WERI-Rb-1 (cell line): ENCODE measurements at regions not wholly inside any gene's neighbourhood (a gene's known extent, or its start where the extent isn't known, plus 50 kb on each side); places are given as distances from the start of the nearest gene placed in this dataset.

Experiments used
- DNase-seq: peaks from one replicate; pipeline ENCODE4 v3.0.0-alpha.2; 2020
- H3K27ac ChIP-seq: fragments of 250-450 bp; sonication (Bioruptor Pico); 2 replicates; pipeline ENCODE4 v1.5.1; 2020; ENCODE audit warnings: mild to moderate bottlenecking, moderate library complexity
- H3K27me3 ChIP-seq: fragments of 250-450 bp; sonication (Bioruptor Pico); 2 replicates; pipeline ENCODE4 v1.5.1; 2021; ENCODE audit warnings: mild to moderate bottlenecking, low read depth, moderate library complexity; ENCODE audit not compliant: insufficient read depth, severe bottlenecking
- H3K36me3 ChIP-seq: fragments of 250-450 bp; sonication (Bioruptor Pico); 2 replicates; pipeline ENCODE4 v1.5.1; 2020; ENCODE audit warnings: mild to moderate bottlenecking, moderate library complexity
- H3K4me3 ChIP-seq: 2 replicates; pipeline ENCODE4 v1.5.1; 2011; ENCODE audit warnings: low read depth, mild to moderate bottlenecking, control low read depth, low read length
- H3K9me3 ChIP-seq: fragments of 250-450 bp; sonication (Bioruptor Pico); 2 replicates; pipeline ENCODE4 v1.5.1; 2021; ENCODE audit warnings: mild to moderate bottlenecking, moderate library complexity; ENCODE audit not compliant: severe bottlenecking
- CTCF ChIP-seq: IDR thresholded peaks from 2 replicates; pipeline ENCODE4 v1.5.1; 2011; ENCODE audit warnings: low read depth, mild to moderate bottlenecking, control low read depth, inconsistent platforms, low read length

GRCh38 chr4:154998284-154998683 is 210.2 kb upstream of the NPY2R start:
- Histone ChIP-seq H3K27me3 (no peaks in the 10 kb centered on the region), H3K27ac (no peak overlapping the region), H3K36me3 (no peaks in the 10 kb centered on the region), H3K4me3 (no peak overlapping the region), H3K9me3 (no peaks in the 10 kb centered on the region)
- TF ChIP-seq CTCF: no peak
- no peak for DNase-seq

- H3K27me3 ChIP-seq: no peaks in the 10 kb centered on the region
- no peaks in the 10 kb centered on the region for H3K9me3 ChIP-seq
- TF ChIP-seq CTCF: no peak
- no peaks in the 10 kb centered on the region for H3K36me3 ChIP-seq
- H3K4me3 ChIP-seq: no peak overlapping the region
- no peak for DNase-seq
- H3K27ac ChIP-seq: no peak overlapping the region
Observed at GRCh38 chr4:154998773-154999172, 209.7 kb upstream of the NPY2R start.

DNA sequence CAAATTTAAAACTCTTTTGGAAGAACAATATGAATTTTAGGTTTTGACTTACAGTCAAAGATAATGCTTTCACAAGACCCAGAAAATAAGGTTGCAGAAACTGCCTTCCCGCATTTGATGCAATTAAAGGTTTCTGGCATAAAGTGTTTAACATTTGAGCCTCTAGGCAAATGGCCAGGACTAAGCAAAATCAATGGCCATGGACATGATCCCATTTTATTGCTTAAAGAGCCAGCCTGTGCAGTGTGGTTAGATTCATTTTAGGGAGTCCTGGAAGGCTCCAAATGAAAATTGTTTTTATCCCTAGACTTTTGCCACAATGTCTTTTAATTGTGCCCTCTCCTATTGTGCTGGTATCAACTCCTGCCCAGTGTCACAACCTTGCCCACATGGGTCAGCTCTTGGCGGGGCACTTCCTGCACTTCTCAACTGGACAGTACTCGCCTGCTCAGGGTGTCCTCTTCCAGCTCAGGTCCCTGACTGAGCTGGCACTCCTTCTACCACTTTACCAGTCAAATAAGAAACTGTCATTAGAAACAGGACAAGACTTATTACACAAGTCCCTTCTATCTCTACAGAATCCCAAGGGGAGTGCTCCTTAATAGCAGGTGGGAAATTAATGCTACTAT is 208.4 kb upstream of the NPY2R start:
- H3K27ac ChIP-seq: no peak overlapping the region
- H3K4me3 ChIP-seq: no peak overlapping the region
- no peaks in the 10 kb centered on the region for H3K36me3 ChIP-seq
- no peak for DNase-seq
- TF ChIP-seq CTCF: no peak
- no peaks in the 10 kb centered on the region for H3K27me3 ChIP-seq
- no peaks in the 10 kb centered on the region for H3K9me3 ChIP-seq

- Histone ChIP-seq H3K27me3 (no peaks in the 10 kb centered on the region), H3K9me3 (no peaks in the 10 kb centered on the region), H3K36me3 (no peaks in the 10 kb centered on the region), H3K27ac (no peak overlapping the region), H3K4me3 (no peak overlapping the region)
- no peak for DNase-seq
- TF ChIP-seq CTCF: no peak
Observed at GRCh38 chr4:155001251-155001650, 207.2 kb upstream of the NPY2R start.

GRCh38 chr4:155005395-155006090 is 202.9 kb upstream of the NPY2R start:
- no peak for DNase-seq

More at GRCh38 chr4:155005395-155006090, 202.9 kb upstream of the NPY2R start:
- H3K27ac ChIP-seq: no peak overlapping the region
- no peaks in the 10 kb centered on the region for H3K9me3 ChIP-seq
- no peak for TF ChIP-seq CTCF
- H3K36me3 ChIP-seq: no peaks in the 10 kb centered on the region
- no peaks in the 10 kb centered on the region for H3K27me3 ChIP-seq
- no peak overlapping the region for H3K4me3 ChIP-seq
